Tibial nerve (tissue), 4 donors: ENCODE measurements at regions not wholly inside any gene's neighbourhood (a gene's known extent, or its start where the extent isn't known, plus 50 kb on each side); places are given as distances from the start of the nearest gene placed in this dataset.

Source experiments
- DNase-seq, 2 donors: peaks; one replicate each; pipeline ENCODE4 v3.0.0-alpha.2; 2019; ENCODE audit warnings: low spot score in 2 of 2
- H3K27ac ChIP-seq, 4 donors: fragments of 200-600 bp; sonication (generic) in 3 of 4; one replicate each; pipeline ENCODE4 v1.5.1; 2017 to 2019; ENCODE audit warnings: mild to moderate bottlenecking in 1 of 4
- H3K27me3 ChIP-seq, 2 donors: fragments of 200-600 bp; sonication (generic) in 1 of 2; one replicate each; pipeline versions ENCODE4 v1.5.1 to v1.6.0; 2017 to 2019
- H3K36me3 ChIP-seq, 3 donors: fragments of 200-600 bp; sonication (generic); one replicate each; pipeline ENCODE4 v1.5.1; 2018 to 2019
- H3K4me1 ChIP-seq, 4 donors: fragments of 200-600 bp; sonication (generic) in 3 of 4; one replicate each; pipeline ENCODE4 v1.5.1; 2017 to 2019
- H3K4me3 ChIP-seq, 4 donors: fragments of 200-600 bp; sonication (generic) in 3 of 4; one replicate each; pipeline ENCODE4 v1.5.1; 2017 to 2019; ENCODE audit warnings: mild to moderate bottlenecking in 1 of 4, moderate library complexity in 1 of 4
- H3K9me3 ChIP-seq, 4 donors: fragments of 200-600 bp; sonication (generic) in 3 of 4; one replicate each; pipeline ENCODE4 v1.5.1; 2017 to 2019
- EP300 ChIP-seq, 2 donors: sonication (generic); formaldehyde crosslinking; IDR thresholded peaks; one replicate each; pipeline ENCODE4 v1.6.1; 2017; ENCODE audit warnings: antibody characterized with exemption in 2 of 2, mild to moderate bottlenecking in 1 of 2
- POLR2A ChIP-seq, 2 donors: fragments of 450-650 bp; IDR thresholded peaks; one replicate each; pipeline ENCODE4 v1.6.1; 2017; ENCODE audit warnings: antibody characterized with exemption in 2 of 2, mild to moderate bottlenecking in 2 of 2, moderate library complexity in 2 of 2
- WGBS, 2 donors: methylation state at CpG; one replicate each; pipeline ENCODE4 v1.1.5; 2018; 5-methylcytosine and 5-hydroxymethylcytosine counted together
- TF ChIP-seq, protein P1 (sequence below), 5 experiments: fragments of 200-600 bp in 3 of 5; fragments of 450-650 bp in 2 of 5; sonication (generic) in 3 of 5; IDR thresholded peaks; one replicate each; pipeline ENCODE4 v1.5.1; 2016 to 2019; ENCODE audit warnings: antibody characterized with exemption in 5 of 5, mild to moderate bottlenecking in 3 of 5, moderate library complexity in 2 of 5

GRCh38 chr10:123470336-123470921 is 195.7 kb upstream of the GPR26 start:
- H3K36me3 ChIP-seq = no peaks in the 10 kb centered on the region
- H3K27ac ChIP-seq = no peak overlapping the region
- no peaks in the 10 kb centered on the region for H3K27me3 ChIP-seq
- no peaks in the 10 kb centered on the region for H3K9me3 ChIP-seq
- no peak for DNase-seq
- 63 to 69% methylated on average over 7 of the region's 7 CpGs for WGBS, 2 donors
- no peak overlapping the region for H3K4me3 ChIP-seq
- H3K4me1 ChIP-seq = no peaks in the 10 kb centered on the region
- TF ChIP-seq, protein P1, sequence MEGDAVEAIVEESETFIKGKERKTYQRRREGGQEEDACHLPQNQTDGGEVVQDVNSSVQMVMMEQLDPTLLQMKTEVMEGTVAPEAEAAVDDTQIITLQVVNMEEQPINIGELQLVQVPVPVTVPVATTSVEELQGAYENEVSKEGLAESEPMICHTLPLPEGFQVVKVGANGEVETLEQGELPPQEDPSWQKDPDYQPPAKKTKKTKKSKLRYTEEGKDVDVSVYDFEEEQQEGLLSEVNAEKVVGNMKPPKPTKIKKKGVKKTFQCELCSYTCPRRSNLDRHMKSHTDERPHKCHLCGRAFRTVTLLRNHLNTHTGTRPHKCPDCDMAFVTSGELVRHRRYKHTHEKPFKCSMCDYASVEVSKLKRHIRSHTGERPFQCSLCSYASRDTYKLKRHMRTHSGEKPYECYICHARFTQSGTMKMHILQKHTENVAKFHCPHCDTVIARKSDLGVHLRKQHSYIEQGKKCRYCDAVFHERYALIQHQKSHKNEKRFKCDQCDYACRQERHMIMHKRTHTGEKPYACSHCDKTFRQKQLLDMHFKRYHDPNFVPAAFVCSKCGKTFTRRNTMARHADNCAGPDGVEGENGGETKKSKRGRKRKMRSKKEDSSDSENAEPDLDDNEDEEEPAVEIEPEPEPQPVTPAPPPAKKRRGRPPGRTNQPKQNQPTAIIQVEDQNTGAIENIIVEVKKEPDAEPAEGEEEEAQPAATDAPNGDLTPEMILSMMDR (IDR thresholded peaks at IDR 0.05) = no peak
- TF ChIP-seq POLR2A (IDR thresholded peaks at IDR 0.05) = no peak
- no peak for TF ChIP-seq EP300 (IDR thresholded peaks at IDR 0.05)

DNA sequence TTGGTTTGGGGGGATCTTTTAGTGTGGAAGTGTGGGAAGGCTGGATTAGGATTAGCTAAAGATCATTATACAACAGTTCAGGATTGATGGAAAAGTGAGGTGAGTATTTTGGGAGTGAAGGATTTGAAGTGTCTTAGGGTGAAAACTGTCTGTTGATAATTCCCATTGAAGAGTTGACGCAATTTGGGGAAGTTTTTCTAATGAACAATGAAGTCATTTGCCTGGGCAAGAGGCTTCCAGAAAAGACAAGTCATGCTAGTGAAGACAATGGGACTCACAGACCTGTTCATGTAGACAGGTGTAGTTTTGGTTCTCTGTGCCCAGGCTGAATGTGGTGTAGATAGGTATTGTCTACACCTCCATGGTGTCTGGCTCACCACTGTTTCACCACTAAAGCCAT is 194.3 kb upstream of the GPR26 start:
- no peaks in the 10 kb centered on the region for H3K4me1 ChIP-seq
- no peaks in the 10 kb centered on the region for H3K9me3 ChIP-seq
- no peak overlapping the region for H3K4me3 ChIP-seq
- 90 to 100% methylated on average over 1 of the region's 1 CpG for WGBS, 2 donors
- no peak overlapping the region for H3K27ac ChIP-seq
- H3K27me3 ChIP-seq = no peaks in the 10 kb centered on the region
- H3K36me3 ChIP-seq = no peaks in the 10 kb centered on the region
- TF ChIP-seq POLR2A (IDR thresholded peaks at IDR 0.05) (no peak), EP300 (IDR thresholded peaks at IDR 0.05) (no peak)
- TF ChIP-seq, protein P1 (IDR thresholded peaks at IDR 0.05) = no peak
- no peak for DNase-seq

DNA sequence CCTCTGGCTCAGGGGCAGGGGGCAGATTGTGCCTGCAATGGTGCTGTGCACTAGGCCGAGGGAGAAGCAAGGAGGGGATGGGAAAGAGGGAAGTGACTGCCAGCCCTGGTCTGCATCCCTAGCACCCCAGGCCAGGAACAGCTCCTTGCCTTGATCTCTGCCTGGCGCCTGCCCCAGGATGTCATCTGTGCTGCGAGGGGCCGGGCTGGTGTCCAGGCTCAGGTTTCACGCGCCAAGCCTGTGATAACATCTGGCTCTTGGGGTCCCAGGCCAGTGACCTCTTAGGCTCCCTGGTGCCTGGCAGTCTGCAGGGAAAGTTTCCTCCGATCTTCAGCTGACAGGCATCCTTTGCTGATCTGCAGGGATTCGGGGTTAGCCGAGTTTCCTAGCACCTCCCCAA is 193.5 kb upstream of the GPR26 start:
- no peak for TF ChIP-seq EP300 (IDR thresholded peaks at IDR 0.05)
- TF ChIP-seq, protein P1 (IDR thresholded peaks at IDR 0.05) = no peak
- no peak for TF ChIP-seq POLR2A (IDR thresholded peaks at IDR 0.05)
- no peaks in the 10 kb centered on the region for H3K9me3 ChIP-seq
- WGBS, 2 donors = 6 to 22% methylated on average over 3 to 7 of the region's 9 CpGs
- H3K27me3 ChIP-seq = no peaks in the 10 kb centered on the region
- no peaks in the 10 kb centered on the region for H3K4me1 ChIP-seq
- H3K36me3 ChIP-seq = no peaks in the 10 kb centered on the region
- no peak overlapping the region for H3K27ac ChIP-seq
- DNase-seq = no peak
- H3K4me3 ChIP-seq = no peak overlapping the region

- Histone ChIP-seq H3K36me3 (no peaks in the 10 kb centered on the region), H3K9me3 (no peaks in the 10 kb centered on the region), H3K4me3 (no peak overlapping the region), H3K27me3 (no peaks in the 10 kb centered on the region), H3K4me1 (no peaks in the 10 kb centered on the region), H3K27ac (no peak overlapping the region)
- TF ChIP-seq, protein P1 (IDR thresholded peaks at IDR 0.05) = no peak
- no peak for TF ChIP-seq POLR2A (IDR thresholded peaks at IDR 0.05)
- 67 to 71% methylated on average over 4 of the region's 4 CpGs for WGBS, 2 donors
- DNase-seq = no peak
Measured at GRCh38 chr10:123474700-123475099, 191.5 kb upstream of the GPR26 start.

DNA sequence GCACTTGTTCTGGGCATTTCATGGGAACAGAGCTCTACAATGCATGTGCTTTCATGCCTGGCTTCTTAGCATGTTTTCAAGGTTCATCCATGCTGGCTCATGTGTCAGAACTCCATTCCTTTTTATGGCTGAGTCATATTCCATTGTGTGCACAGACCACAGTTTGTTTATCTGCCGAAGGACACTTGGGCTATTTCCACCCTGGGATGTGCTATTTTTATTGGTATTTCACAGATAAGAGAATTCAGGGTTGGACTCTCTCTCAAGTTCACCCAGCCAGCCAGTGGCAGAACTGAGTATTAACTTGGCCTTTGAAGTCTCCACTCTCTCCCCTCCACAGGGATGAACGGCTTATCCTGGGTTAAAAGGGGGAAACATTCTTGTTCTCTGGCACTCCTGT is 190.7 kb upstream of the GPR26 start:
- TF ChIP-seq, protein P1 (IDR thresholded peaks at IDR 0.05) = no peak
- TF ChIP-seq EP300 (IDR thresholded peaks at IDR 0.05) (no peak), POLR2A (IDR thresholded peaks at IDR 0.05) (no peak)
- DNase-seq = no peak
- Histone ChIP-seq H3K27ac (no peak overlapping the region), H3K4me1 (no peaks in the 10 kb centered on the region), H3K9me3 (no peaks in the 10 kb centered on the region), H3K4me3 (no peak overlapping the region), H3K27me3 (no peaks in the 10 kb centered on the region), H3K36me3 (no peaks in the 10 kb centered on the region)
- WGBS, 2 donors = 38 to 44% methylated on average over 2 of the region's 2 CpGs
